HG02938 (cell line): ENCODE measurements at regions not wholly inside any gene's neighbourhood (a gene's known extent, or its start where the extent isn't known, plus 50 kb on each side); places are given as distances from the start of the nearest gene placed in this dataset.

Experiments
- ATAC-seq: cut with Tn5 transposase; IDR thresholded peaks from one replicate; pipeline ENCODE4 v1.9.1; 2021; ENCODE audit warnings: mild to moderate bottlenecking, moderate library complexity; ENCODE audit not compliant: unreplicated experiment

DNA sequence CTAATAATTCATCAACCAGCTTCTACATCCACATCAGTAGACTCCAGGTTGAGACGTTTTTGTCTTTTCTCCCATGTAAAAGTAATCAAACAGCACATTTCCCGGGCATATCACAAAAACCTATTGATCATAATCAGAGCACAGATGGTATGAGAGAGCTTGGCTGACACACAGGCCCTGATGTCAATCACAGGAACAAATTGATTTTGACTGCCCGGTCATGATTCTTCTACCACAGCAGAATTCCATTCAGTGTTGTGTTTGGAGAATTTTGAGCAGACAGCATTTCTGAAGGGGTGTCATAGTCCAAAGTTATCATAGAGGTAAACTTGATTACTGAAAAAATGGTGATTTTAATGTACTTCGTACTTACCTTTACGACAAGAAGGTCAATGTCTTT is 351.1 kb downstream of the ZSWIM6 start:
- ATAC-seq, result no peak

DNA sequence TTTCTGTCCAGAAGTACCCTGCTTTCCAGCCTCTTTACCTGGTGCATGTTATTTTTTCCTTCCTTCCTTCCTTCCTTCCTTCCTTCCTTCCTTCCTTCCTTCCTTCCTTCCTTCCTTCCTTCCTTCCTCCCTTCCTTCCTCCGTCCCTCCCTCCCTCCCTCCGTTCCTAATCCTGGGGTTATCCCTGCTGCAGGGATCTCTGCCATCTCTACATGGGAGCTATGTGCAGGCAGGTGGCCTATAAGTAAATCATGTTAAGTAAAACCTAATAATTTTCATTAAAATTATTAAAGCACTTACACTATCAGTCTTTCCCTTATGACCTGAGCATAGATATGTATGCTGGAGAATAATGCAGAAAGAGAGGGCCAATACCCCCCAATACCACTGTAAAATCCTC is 351.9 kb downstream of the ZSWIM6 start:
- no peak for ATAC-seq

DNA sequence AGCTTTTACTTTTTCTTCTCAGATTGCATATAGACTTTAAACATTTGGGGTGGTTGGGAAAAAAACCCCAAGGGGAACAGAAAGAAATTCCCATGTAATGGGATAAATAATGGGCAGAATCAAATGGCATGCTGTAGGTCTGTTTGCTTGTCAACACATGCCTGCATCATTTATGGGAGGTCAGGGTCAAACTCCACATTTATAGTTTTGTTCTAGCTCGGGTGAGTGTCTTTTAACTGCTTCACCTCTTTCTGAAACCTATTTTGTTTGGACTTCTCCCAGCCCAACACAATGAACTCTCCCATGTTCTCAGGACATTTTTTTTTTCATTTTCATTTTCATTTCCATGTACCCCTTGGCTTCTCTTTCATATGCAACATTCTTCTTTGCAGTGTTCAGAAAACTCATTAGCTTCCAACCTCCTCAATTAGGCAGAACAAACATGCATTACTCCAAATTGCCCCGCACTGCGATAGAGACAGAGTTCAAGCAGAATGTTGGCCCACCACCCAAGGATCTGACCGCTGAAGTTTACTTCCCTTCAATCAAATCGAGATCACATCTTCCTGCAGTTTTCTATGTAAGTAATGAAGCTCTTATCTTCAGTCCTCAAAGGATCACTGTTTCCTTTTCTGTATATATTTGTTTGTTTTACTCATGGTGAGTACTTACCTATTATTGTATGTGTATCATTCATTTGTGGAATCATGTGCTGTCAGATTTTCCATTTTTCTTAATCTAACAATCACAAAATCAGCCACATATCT is 354.6 kb downstream of the ZSWIM6 start:
- no peak for ATAC-seq

DNA sequence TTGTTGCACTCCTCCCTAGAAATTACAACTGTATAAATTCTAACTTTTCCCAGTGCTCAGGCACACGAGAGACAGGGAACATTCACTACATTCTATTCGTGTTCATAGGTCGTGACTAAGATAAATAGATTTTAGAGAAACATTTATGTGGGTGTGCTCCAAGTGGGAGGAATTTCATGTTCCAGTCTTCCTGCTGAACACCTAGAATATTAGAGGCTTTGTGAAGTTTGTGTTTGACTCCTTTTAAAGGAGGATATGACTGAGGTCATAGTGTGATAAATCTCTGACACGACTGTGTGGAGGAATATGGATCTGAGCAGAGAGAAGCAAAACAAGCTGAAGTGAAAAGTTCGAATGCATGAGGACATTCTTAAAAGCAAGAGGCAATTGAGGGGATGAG is 355.3 kb downstream of the ZSWIM6 start:
- ATAC-seq, result no peak

DNA sequence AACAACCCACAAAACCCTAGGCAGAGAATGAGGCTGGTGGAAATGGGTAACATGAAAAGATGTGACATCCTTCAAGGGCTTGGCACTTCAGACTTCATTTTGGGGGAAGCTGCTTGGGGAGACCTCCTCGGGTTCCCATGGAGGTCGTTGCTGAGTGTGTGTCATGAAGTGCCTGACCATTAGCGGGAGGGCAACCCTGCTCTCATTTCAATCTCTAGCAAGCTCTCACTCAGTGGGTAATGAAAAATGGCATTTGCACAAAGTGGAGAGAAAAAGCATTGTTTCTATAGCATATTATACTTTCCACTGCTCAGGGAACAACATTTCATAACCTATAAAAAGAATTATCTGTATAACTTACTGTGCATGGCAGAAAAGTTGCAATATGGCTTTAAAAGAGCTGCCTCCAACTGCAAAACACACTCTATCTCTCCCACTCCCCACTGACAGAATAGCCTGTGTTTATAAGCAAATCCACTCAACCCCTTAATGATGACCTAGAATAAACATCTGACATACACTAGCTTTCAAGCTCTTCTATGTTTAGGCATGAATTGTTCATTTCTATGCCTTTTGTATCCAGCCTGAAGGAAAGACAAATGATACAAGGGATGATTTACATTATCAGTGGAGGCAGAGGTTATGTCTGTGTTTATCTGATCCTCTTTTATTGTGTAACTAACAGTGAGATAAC is 357.2 kb downstream of the ZSWIM6 start:
- no peak for ATAC-seq

DNA sequence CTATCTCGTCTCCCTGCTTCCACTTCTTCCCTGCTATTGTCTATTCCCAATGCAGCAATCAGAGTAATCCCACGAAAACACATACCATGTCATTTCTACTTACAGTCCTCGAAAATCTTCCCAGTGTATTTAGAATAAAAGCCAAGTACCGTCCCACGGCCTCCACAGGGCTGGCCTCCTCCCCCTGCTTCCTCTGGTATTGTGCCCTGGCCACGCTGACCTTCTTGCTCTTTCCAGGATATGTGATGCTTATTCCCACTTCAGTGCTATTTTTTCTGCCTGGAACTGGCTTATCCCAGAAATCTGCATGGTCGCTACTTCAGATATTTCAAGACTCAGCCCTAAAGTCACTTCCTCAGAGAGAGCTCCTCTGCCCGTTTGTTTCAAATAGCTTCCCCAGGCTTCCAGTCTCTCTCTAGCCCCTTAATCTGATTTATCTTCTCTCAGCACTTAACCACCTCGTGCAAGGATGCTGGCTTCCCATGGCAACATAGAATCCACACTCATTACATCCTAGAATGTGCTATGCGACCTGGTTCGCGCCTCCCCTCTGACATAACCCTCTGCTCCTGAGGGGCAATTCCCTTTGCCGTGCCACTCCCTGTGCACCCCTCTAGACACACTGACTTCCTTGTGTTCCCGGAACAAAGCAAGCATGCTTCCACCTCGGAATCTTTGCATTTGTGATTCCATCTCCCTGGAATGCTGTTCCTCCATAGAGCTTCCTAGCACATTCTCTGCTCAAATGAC is 365.9 kb downstream of the ZSWIM6 start:
- ATAC-seq, result no peak

DNA sequence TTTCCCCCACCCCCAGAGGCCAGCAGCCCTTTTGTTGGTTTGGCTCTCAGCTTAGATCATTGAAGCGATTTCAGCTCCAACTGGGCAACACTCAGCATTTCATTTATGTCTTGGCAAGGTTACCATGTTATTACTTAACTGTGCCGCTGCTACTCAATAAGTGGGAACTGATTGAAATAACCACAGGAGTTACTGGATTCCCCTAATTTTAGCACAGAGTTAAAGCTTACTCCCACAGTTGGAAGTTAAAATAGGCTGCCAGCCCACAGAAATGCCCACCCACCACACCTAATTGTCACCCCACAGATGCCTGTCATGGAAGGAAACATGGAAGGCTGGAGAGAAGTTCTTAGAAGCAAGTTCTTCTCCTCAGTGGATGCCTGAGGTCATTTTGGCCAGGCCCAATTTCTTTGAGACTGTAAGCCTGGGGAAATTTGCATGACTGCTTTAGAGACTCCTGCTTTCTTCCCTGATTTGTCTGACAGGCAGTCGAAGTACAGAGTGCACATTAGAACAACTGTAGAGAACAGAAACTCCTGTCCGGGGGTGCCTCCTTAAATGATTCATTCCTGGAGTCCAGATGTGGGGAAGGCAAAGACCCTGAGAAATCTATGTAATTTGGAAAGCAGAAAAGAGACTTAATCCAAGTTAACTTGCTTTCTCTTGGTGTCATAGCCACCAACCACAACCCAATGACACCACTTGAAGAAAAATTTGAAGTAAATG is 370.0 kb downstream of the ZSWIM6 start:
- ATAC-seq, result peak; percentile 64

DNA sequence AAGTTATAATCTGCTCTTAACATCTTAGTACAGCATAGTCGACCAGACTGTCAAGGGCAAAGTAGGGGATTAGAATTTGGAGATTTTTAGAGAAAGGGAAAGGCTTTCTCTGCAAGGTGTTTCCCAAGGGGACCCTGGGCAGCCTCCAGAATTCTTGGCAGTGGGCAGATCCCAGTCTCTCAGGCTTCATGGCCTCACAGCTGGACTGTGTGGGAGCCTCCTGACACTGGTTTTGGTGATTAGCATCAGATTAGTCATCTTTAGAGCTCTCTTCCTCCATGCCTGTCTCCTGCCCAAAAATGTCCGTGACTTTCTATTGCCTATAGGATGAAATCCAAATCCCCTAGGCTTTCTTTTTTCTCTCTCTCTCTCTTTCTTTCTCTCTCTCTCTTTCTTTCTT is 370.7 kb downstream of the ZSWIM6 start:
- no peak for ATAC-seq

DNA sequence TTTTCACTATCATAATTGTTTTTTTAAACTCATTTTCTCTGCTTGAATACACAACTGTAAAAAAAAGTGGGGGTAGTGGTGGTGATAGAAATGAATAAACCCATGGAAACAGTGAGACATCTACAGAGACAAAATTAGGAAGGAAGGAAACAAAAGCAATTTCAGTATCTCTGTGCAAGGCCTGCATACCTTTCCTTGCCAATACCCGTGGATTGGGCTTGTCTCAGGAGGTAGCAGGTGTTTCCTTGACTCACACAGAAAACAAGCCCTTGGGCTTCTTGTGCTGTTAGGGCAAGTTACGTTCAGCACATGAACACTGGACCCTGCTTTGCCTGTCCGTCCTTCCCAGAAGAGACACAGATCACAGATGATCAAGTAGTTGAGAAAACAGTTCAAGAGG is 372.2 kb downstream of the ZSWIM6 start:
- peak; percentile 47 for ATAC-seq

DNA sequence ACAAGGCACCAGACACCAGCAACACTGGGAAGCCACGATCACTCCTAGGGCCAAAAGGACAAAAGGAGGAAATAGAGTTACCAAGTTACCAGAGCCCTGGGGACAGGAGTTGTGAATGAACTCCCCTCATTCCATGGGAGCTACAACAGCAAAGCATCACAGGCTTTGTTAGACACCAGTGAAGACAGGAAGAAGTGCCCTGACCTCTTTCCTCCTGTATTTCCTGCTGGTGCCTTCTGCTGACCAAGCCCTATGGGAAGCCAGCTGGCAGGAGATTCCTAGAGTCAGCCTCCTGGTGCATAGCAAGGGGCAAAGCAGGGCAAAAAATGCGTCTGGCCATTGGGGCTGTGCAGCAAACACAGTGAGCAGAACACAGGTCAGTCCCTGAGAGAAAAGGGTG is 374.7 kb downstream of the ZSWIM6 start:
- ATAC-seq, result no peak

DNA sequence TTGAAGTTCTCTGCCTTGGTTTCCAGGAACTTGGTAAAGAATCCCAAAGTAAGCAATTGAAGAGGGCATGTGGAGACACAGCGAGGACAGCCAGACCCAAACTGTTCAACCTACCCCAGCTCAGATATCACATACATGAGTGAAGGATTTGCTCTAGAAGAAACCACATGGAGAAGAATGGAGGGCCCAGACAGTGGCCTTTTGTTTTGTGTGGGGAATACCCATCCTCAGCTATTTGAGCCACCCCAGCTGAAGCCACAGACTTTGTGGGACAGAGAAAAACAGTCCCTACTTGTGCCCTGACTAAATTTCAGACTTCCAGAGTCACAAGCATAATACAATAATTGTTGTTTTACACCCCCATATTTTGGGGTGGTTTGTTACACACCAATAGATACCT is 387.1 kb downstream of the ZSWIM6 start:
- no peak for ATAC-seq

DNA sequence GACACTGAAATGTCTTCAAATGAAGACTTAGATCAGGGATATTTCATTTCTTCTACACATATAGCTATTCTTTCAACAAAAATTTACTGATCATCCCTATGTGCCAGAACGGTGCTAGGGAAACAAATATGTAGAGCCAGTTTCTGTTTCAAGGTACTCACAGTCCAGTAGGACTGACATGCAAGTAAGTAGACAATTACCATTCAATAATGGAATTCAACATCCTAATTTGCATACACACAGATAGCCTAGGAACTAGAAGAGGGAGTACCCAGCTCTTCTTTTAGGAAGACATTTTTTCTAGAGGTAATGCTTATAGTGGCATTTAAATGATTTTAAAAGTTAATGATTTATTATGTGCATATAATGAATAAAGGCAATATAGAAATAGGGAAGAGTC is 388.8 kb downstream of the ZSWIM6 start:
- no peak for ATAC-seq

DNA sequence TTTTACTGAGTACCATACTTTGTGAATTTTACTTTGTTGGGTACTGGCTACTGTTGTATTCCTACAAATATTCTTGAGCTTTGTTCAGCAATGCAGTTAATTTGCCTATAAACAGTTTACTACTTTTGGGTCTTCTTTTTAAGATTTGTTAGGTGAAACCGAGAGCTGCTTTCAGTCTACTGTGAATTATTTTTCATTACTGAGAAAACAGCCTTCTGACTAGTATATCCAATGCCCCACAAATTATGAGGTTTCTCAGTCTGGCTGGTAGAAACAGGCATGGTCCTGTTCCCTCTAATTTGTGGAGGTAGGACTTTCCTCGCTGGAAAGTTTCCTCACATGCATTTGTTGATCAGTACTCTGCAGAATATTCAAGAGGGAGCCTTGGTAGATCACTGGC is 392.0 kb downstream of the ZSWIM6 start:
- no peak for ATAC-seq

DNA sequence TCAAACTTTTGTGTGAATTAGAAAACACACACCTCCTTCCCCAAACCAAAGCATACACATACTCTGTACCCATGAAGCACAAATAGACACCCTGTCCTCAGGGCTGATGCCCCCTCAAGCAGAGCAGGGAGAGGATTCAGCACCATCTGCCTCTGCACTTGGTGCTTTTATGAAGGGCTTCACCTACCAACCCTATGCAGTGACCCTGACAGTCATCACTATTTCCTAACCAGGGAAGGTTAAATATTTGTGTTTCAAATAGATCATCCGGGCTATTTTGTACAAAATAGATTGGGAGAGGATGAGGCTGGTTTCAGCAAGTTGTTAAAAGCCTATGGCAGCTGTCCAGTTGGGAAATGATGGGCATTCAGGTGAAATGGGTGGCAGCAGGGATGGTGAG is 396.2 kb downstream of the ZSWIM6 start:
- ATAC-seq, result no peak

DNA sequence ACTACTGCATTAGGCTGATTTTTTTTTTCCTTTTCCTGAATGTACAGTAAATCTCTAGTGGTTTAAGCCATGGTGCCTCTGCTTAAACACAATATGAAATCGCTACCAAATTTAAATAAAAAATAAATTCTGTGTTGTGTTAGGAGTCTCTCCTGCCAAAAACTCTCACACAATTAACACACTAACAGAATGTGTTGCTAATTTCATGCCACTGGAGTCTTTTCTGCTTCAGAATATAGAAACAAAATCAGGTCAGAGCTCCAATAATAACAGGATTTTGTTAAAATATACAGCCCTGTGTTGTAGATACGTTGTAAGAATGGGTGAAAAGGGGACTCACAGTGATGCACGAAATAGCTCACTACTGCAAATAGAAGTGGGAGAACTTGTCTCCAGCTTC is 398.8 kb downstream of the ZSWIM6 start:
- no peak for ATAC-seq

DNA sequence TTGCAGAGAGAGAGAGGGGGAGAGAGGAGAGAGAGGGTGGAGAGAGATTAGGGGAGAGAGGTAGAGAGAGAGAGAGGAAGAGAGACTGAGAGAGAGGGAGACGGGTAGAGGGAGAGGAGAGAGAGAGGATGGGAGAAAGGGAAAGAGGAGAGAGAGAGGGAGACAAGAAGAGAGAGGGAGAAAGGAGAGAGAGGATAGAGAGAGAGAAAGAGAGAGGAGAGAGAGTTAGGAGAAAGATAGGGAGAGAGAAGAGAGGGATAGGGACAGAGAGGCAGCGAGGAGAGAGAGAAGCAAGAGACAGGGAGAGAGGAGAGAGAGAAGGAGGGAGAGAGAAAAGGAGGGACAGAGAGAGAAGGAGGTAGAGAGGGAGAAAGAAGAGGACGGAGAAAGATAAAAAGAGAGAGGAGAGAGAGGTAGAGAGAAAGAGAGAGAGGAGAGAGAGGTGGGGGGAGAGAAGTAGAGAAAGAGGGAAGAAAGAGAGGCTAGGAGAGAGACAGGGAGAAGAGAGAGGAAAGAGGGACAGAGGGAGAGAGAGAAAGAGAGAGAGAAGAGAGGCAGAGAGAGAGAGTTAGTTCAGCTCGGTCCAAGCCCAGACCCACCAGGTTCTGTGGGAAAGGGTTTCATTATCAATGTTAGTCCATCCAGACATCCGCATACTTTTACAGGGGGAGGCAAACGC is 399.3 kb downstream of the ZSWIM6 start:
- no peak for ATAC-seq

DNA sequence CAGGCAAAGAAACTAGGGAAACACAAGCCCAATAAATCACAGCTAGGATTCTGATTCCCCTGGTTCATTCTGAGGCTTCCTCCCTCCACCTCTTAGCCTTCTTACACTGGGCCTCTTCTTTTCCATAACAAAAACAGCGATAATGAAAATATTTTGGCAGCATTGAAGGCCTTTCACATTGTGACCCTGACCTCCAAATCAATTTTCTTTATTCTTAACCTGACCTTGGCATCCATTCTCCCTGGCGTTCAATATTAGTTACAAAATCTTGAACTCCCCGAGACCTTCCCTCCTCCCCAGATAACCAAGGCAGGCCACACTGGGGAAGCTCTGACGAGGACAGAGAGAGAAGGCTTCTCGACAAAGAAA is 399.9 kb downstream of the ZSWIM6 start:
- no peak for ATAC-seq

DNA sequence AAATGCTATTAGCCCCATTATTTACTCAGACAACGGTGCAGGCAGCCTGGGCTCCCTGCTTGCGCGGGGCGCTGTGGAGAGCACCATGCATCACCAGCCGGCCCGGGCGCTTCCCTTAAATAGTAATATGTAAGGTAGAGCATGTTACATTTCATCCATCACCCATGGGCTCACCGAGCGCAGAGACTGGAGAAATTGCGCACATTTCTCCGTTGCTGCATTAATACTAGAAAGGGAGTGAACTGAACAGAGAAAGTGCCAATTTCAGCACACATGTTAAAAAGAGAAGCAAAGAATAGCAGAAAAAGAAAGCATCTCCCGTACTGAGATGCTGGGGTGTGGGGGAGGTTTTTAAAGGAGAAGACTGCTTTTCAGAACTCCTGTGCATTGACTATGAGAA is 400.3 kb downstream of the ZSWIM6 start:
- no peak for ATAC-seq

DNA sequence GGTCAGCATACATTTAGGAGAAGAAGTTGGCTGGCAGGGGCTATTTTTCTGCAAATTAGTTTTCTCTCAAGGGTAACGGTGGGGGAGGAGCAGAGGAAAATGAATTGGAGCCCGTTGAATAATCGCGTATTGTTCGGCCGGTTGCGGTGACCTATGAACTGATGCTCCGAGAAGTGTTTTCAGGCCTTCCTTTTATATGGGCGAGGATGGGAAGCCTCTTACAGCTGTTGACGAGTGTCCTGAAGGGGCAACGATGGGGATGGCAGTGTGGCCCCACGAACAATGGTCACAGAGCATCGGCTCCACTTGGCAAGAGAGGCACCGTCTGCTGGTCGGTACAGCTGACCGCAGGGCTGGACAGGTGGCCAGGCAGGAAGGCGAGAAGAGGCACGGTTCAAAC is 400.7 kb downstream of the ZSWIM6 start:
- no peak for ATAC-seq

DNA sequence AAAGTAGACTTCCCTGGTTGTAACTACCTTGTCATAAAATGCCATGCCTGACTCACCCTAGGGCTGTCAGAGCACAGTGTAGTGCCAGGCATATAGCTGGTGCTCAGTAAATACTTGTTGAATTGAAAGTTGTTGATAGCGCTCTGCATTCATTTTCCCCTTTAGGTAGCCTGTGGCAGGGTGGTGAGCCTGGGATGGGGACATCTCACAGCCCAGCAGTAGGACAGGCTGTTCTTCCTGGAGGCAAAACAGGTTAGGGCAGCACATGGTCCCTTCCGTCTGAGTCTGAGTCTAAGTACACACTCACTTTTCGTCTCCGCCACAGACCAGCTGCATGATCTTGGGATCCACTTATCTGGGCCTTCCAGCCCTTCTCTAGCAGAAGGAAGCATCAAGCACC is 401.9 kb downstream of the ZSWIM6 start:
- no peak for ATAC-seq

DNA sequence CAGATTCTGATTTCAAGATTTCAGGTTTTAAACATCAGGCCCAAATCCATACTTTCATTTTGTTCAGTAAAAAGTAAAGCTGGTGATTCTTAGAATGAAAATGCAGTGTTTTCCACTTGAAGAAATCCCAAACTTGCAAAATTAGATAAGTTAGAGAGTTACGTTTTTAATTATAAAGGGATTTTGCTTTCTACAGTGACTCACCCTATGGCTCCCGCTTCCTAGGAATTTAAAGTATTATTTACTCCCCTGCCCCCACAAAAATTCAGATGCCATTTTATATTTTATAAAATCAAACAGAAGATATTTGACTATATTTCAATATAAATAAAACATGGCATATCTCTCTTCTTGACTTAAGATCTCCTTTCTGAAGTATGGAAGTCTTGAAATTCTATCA is 402.9 kb downstream of the ZSWIM6 start:
- no peak for ATAC-seq
